GM18868 (cell line): ENCODE measurements at regions not wholly inside any gene's neighbourhood (a gene's known extent, or its start where the extent isn't known, plus 50 kb on each side); places are given as distances from the start of the nearest gene placed in this dataset.

ENCODE experiments used
- ATAC-seq: cut with Tn5 transposase; IDR thresholded peaks from one replicate; pipeline ENCODE4 v1.9.1; 2021; ENCODE audit warnings: mild to moderate bottlenecking, moderate library complexity; ENCODE audit not compliant: unreplicated experiment

DNA sequence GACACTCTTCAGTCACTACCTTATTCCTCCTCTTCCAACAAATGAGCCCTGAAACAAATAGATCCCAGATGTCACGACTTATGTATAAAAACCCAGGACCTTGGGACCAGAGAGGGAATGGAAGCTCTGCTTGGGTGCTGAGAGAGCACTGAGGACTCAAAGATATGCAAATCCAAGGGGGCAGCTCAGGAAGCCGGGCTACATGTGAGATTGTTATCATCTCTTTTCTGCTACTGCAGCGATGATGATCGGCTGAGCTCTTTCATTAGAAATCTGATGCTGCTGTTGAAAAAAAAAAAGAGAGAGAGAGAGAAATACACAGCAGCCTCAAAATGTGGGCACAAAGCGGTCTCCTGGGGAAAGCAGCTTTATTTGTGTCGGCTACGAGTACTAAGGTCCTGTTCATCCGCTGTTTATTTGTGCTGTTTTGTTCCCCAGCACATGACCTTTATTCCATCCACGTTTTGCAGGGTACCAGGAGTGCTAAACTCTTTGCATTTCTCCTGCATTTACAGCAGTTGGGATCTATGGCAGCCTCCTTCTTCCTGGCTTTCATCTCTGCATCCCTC is 120.2 kb downstream of the TRIM29 start:
- no peak for ATAC-seq

DNA sequence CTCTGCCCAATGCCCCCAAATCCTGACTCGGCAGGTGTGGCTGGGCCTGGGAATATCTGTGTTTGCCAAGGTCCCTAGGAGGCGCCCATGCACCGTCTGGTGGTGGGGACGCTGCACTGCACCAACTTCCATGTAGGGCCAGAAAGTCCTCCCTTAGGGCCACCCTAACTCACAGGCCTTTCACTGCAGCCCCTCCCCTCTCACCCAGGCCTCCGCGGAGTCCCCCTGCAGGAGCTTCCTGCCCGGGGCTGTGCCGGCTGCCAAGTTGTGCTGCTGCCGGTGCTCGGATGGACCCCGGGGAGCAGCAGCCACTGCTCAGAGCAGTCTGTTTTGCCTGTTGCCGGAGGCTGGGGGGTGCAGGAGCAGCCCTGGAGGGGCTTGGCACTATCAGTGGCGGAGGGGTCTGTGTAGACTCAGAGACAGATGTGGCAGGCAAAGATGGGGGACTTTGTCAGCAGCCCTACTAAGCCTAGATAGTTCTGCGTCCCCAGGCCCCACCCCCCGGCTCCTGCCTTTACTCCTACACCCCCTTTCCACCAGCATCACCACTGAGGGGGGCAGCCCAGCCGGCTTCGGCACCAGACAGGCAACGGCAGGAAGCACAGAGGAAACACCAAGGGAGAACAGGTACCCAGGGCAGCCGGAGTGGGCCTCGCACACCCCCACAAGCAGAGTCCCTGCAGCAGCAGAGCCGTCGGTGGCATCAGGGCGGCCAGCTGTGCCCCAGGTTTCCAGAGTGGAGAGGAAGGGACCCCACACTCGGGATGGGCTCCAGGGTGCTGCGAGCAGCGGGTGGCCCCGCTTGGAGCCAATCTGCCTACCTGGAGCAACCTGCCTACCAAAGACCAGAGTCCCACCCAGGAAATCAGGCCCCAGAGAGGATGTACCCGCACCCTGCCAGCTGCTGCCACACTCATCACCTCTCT is 124.3 kb downstream of the TRIM29 start:
- no peak for ATAC-seq

DNA sequence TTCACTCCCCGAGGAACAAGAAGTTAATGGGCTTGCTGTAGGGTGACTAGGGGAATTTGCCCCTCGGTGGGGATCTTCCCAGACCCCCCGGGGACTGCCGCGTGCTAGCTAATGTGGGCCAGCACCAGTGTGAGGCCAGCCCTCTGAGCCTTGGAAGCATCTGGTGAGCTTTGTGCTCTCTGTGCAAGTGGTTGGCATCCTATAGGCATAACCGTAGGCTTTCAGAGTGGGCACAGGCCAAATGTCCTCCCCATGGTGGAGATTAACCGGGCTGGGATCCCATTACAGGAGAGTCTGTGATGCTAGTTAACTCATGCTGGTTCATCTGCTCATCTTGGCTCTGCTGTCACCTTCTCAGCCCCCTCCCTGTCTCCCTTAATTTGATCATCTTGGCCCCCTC is 125.7 kb downstream of the TRIM29 start:
- no peak for ATAC-seq

DNA sequence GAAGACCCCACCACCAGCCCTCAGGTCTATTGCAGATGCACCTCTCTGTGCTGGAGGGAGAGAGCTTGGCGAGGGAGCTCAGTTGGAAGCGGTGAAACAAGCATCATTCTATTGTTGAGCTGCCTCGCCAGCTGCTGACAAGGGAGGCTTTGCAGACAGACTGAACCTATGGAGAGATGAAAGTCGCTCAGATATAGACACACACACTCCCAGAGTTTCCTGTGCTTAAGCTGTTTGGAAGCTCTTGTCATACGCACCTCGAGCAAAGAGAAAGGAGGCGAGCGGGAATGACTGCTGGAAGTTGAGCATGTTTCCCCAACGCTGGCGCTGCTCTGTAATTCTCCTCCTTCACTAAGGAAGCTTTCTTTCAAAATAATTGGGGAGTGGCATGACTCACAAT is 126.1 kb downstream of the TRIM29 start:
- no peak for ATAC-seq

DNA sequence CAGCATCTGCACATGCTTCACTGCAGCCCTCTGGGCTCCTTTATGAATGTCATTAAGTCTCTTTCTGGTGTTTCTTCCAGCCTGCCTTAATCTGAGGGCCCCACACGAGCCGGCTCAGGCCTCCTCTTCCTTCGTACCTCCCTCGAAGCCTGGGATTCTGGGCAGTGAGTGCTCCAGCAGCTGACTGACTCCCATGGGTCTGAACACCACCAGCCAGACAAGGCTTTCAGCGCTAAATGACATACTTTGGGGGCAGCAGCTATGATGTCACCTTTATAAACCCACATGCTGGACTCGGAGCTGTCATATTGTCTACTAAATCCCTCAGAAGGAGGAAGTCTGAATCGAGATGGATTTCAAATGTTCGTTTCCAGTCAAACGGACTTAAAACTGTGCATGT is 127.1 kb downstream of the TRIM29 start:
- no peak for ATAC-seq

DNA sequence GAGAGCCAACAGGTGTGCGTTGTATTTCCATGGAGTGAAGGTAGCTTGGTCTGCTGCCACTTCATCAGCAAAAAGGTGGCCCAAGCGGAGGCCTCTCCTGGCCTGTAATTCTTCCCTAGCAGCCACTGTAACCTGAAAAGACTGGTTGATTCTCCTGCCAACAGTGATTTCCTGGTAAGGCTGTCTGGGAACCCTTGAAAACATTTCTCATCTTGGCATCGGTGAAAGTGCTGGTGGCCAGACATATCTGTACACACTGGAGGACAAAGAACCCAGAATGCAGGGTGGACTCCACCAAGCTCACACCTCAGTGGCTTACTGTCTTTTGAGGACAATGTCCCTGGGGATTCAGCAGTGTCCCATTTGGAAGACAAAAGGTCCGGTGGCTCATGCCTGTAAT is 128.0 kb downstream of the TRIM29 start:
- no peak for ATAC-seq

DNA sequence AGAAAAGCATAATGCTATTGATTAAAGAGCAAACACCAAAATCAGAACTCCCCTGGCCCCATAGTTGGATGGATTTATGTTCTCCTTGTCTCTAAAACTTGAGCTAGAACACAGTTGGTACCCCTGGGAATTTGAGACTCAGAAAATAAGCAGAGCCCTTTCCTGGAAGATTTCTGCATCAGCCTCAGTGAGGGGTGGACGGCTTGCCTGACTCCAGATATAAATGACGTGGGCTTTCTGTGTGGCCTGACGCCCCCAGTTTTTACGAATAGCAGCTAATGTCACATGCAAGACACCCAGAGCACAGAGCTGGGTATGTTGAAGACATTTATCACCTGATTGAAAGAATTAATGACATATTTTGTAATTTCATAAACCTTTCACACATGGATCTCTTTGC is 130.8 kb downstream of the TRIM29 start:
- no peak for ATAC-seq

DNA sequence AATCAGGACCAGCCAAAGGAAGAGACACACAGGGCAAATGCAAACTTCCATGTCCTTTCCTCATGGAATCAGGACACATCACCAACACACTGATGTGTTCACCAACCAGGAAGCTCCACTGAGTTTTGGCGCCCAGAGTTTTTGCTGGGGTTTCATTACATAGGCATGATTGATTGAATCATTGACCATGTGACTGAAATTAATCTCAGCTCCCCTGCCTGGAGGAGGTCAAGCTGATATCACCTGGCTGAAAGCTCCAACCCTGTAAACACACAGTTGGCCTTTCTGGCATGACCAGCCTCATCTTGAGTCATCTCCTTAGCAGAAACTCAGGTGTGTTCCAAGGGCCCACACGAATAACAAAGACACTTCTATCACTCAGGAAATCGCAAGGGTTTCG is 133.2 kb downstream of the TRIM29 start:
- ATAC-seq: no peak

DNA sequence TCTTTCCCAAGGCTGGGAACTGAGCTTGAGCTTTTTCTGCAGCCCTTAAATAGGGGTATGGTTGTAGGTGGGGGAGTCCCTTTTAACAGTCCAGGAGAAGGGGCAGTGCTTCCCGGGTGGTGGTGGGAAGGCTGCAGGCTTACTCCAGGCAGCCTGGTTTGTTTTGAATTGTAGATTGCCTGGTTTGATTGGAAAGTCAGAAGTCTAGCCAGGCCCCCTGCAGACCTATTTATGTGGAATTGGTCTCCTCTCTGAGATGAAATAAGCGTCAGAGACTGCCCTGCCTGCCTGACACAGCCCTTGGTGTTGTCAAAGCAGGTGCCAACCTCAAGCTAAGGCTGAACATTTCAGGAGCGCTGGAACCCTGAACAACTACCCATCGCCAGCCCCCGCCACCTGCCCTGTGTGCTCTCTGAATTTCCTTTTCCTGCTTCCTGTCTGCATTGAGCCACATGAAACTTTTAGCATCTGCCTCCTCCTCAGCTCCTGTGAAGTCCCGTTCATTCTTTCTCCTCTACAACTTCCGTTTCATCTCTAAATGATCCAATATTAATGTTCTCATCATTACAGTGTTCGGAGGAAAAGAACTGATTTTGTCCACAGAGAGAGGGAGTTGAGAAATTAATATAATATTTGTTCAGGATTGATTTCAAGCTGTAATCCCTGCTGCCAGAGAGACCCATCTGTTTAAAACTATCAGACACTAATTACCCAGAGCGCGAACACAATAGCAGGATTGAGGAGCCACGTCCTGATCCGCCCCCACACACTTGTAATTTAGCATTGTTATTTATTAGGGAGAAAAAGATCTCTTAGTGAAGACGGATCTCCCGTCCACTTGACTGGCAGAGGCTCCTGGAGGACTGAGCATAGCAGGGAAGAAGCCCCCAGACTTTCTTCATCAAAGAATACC is 136.5 kb downstream of the TRIM29 start:
- no peak for ATAC-seq

DNA sequence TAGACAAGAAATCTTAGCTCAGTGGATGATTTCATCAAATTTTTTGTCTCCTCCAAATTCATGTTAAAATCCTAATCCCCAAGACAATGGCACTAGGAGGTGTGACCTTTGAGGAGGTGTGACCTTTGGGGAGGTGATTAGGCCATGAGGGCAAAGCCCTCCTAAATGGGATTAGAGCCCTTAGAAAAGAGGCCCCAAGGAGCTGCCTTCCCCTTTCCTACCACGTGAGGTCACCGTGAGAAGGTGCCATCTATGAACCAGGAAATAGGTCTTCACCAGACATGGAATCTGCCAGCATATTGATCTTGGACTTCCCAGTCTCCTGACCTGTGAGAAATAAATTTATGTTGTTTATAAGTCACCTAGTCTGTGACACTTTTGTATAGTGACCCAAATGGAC is 138.7 kb downstream of the TRIM29 start:
- ATAC-seq: no peak

DNA sequence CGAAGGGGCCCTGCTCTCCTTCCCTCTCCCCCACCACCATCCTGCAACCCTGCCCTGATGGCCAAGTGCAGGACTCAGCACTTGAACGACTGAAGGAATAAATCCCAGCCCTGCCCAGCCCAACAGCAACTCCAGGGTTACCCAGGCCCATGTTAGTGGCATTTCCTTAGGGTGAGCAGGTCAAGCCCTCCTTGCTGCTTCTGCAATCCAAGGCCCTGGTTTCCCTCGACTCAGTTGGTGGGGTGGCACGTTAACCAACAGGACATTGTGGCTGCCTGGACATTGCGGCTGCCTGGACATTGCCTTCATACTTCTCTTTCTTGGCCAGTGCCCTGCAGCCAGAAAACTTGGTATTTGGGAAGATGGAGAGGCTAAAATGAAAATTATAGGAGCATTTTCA is 141.4 kb downstream of the TRIM29 start:
- ATAC-seq: no peak

DNA sequence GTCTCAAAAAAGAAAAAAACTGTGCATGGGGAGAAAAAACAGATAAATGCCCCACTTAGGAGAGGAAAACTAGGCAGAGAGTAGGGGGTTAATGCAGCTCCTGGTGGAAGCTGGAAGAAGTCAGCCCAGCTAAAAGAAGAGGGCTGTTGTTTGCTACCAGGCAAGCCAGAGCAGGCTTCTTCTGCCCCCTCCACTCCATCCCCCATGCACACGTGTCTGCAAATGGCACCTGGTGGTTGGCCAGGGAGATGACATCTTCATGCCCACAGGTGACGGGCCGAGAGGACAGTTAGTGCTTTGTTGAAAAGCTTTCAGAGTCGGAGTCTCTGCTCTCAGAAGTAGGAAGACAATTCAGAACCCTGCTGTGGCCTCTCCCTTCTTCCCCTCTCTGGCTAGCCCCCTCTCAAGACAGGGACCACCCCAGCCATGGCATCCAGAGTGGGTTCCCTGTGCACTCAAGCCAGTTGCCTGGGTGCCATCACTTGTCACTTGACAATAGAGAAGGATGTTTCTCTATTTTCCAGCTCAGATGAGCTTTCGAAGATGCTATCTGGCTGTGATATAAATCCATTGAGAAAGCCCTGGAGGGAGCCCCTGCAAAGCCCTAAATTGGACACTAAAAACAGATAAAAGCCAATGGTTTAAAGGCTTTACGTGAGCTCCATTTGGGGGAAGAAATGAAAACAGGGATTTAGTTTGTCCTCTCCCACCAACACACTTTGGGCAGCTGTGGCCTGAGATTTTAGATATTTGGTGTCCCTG is 142.0 kb downstream of the TRIM29 start:
- no peak for ATAC-seq

DNA sequence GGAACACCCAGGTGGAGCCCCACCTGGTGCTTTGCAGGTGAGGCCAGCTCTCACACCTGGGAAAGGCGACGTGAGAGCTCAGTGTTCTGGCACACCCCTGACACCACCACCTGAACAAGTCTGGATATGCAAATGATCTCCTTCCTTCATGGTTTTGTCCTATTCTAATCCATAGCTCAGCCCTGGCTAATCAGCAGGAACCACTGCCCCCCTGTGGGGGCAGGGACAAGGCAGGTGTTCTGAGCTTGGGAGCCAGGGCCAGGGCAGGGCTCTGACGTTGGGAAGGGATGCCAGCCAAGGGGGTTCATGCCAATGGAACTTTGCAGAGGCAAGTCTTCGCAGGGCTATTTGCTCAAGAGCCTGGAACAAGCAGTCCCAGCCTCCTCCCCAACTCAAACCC is 144.2 kb downstream of the TRIM29 start:
- no peak for ATAC-seq

DNA sequence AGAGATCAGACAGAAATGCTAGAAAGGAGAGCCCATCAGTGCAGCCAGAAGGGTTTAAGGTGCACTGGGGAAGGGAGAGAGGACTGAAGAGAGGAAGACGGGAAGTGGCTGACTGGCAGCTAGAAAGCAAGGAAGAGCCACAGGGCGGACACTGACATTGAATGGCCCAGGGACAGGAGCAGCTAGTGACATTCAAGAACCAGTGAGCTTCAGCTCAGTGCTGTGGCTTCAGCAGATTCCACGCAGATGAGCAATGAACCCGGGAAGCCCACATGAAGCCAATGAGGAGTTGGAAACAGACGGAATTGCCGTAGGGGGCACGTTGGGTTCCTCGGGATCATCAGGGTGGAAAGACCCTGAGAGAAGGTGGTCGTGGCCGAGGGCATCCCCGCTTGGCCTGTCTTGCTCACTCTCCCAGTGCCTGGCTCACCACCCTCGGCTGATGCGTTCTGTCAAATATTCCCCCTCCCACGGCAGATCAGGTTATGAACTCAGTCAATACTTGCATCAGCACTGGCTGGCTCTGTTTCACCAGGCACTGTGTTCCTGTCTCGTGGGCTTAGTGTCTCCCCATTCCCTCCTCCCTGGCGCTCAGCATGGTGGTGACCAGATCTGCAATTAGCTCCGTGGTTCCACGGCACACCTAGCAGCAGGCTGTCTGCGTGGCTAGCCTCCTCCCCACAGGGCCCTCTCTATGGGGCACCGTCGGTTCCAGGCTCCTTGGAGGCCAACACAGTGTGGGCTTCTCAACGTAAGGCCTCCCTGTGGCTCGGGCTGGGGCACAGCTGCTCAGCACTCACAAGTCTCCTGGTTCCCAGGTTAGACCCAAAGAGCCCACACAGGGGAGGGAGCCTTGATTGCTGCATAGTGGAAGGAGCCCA is 145.5 kb downstream of the TRIM29 start:
- ATAC-seq: no peak

DNA sequence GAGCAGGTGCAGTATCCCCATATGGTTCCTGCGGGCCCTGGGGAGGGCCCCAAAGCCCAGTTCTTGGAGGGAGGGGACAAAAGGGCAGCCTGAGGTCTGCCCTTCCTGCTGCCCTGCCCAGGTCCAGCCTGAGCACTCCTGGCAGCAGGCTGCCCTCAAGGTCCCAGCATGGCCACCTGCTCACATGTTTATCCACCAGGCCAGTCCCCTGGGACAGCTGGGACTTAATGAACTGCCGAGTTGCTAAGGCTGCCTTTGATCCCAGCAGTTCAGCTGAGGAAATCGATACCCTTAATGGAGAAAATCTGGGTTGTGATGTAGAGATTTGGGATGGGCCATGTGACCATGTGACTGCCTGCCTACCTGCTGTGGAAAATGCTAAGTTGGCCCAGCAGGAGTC is 146.2 kb downstream of the TRIM29 start:
- no peak for ATAC-seq

DNA sequence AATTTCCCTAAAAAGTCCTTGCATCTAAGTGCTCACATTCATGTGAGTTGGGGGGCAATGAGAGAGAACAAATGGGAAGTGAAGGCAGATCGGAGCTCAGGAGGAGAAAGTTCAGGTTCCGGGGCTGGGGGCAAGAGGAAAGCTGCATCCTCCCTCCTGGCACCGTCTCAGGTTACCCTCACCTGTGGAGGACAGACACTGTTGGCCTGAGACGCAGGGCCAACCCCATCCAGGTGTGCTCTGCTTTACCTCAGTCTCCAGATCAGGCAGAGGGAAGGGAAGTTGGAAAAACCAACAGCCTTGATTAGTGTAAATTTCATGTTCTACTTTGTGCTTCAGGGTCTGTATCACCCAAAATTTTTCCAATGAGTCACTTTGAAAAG is 146.9 kb downstream of the TRIM29 start:
- no peak for ATAC-seq

DNA sequence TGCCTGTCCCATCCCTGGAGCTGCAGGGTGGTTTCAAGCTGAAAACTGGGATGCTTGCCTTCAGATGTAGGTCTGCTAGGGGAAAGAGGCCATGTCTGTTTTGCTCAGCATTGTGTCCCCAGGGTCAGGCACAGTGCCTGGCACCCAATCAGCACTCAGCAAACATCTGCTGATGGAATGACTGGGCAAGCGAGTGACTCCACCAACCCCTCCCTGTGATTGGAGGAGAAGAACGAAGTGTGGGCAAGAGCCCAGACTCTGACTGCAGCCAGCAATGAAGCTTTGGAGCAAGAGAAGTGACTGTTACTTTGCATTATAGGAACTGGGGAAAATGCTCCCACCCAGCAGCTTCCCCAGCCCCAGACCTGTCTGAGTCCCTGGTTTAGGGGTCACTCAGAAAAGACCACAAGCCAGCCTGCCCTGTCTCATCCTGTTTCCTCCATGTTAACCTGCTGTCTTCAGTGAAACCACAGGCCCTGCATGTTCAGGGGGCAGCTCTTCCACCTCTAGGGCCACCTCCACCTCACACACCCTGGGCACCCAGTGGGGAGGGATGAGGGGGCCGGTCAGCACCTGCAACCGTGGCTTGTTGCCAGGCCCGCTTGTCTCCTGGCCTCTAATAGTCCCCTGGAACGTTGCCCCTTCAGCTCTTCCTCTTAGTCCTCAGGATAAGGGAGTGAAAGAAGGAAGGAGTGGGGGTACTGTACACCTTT is 147.4 kb downstream of the TRIM29 start:
- ATAC-seq: no peak

DNA sequence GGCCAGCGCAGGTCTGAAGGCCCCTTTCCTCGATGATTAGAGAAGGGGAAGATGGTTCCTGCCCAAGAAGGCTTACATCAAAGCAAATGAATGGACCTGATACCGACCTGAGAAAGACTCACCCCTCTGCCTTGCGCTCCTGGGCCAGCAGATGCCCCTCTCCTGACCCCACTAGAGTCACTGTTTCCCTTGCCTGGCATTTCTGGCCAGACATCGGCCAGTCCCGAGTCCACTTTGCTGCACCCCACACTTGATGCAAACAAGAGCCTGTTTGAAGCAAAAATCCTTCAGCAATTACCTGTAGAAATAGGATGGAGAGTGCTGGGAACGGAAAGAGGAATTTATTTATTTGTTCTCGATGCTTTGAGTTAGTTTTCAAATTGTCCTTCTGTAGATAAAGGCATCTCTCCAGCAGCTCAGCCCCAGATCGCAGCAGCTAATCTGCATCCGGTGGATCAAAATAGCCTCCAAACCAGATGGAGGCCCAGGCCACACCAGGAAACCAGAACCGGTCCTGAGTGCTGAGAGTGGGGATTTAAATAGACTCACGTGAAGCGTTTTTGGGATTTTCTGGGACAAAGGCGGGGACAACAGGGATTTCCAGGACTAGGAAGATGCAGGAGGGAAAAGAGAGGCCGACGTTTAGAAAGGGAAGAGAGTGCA is 148.6 kb downstream of the TRIM29 start:
- no peak for ATAC-seq

DNA sequence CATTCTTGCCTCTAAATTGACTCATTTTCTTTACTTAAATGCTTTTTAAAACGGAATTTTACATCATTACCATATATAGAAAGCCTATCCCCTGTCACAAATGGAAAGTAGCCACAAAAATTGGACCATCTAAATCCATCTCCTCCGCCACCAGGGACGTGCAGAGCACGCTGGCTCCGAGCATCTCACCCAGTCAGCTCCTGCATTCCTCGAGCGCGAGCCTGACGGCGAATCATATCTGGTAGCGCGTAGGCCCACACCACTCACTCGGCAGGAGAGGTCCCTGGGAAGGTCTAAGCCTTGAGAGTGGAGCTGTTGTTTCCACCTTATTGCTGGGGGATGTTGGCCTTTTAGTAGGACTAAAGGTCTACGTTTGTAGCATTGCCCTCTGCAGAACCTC is 152.4 kb downstream of the TRIM29 start:
- no peak for ATAC-seq
